Left ventricle myocardium inferior (tissue), 1 donor: ENCODE measurements at regions not wholly inside any gene's neighbourhood (a gene's known extent, or its start where the extent isn't known, plus 50 kb on each side); places are given as distances from the start of the nearest gene placed in this dataset.

ENCODE experiments used
- DNase-seq: peaks from one replicate; pipeline ENCODE4 v3.0.0-alpha.2; 2020
- H3K27ac ChIP-seq: fragments of 200-600 bp; replicated peaks from 2 replicates; pipeline ENCODE4 v1.8.0; 2021
- H3K27me3 ChIP-seq: fragments of 200-600 bp; 2 replicates; pipeline ENCODE4 v1.8.0; 2021; ENCODE audit warnings: low read depth
- H3K36me3 ChIP-seq: fragments of 200-600 bp; 2 replicates; pipeline ENCODE4 v1.8.0; 2021
- H3K4me1 ChIP-seq: fragments of 200-600 bp; 2 replicates; pipeline ENCODE4 v1.8.0; 2021
- H3K4me3 ChIP-seq: fragments of 200-600 bp; 2 replicates; pipeline ENCODE4 v1.8.0; 2021; ENCODE audit warnings: mild to moderate bottlenecking, moderate library complexity
- H3K9me3 ChIP-seq: fragments of 200-600 bp; replicated peaks from 2 replicates; pipeline ENCODE4 v1.8.0; 2021
- intact Hi-C: fragments of 100-400 bp; cut with micrococcal nuclease; formaldehyde crosslinking; loops from one replicate; pipeline ENCODE4 v1.11.0; 2022
- TF ChIP-seq, protein P1 (sequence below): fragments of 200-600 bp; IDR thresholded peaks from 2 replicates; pipeline ENCODE4 v1.8.0; 2021; ENCODE audit warnings: antibody characterized with exemption, mild to moderate bottlenecking, borderline replicate concordance
- donor health status: DM: no; HTN: yes; CAD: no; lungs with severe emphysema.

DNA sequence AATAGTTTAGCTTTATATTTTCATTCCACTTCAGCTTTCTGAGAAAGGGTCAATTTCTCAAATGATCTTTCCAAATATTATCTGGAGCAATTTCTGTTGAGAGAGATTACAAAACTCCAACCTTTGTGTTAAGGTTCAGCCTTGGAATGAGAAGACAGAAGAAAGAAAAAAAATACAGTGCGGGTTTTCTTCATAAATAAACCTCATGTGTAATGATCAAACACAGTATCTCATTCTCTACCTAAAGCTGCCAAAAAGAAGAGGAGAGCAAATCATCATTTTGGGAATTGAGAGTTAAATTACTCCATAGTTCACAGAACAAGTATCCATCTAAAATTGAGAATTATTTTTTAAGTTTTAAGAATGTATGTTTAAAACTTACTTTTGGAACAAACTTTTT, 420.5 kb downstream of the KLF5 start:
- H3K9me3 ChIP-seq = no peaks in the 10 kb centered on the region
- no peaks in the 10 kb centered on the region for H3K36me3 ChIP-seq
- intact Hi-C loops = no loop called here
- H3K4me1 ChIP-seq = no peaks in the 10 kb centered on the region
- no peaks in the 10 kb centered on the region for H3K27me3 ChIP-seq
- TF ChIP-seq, protein P1, sequence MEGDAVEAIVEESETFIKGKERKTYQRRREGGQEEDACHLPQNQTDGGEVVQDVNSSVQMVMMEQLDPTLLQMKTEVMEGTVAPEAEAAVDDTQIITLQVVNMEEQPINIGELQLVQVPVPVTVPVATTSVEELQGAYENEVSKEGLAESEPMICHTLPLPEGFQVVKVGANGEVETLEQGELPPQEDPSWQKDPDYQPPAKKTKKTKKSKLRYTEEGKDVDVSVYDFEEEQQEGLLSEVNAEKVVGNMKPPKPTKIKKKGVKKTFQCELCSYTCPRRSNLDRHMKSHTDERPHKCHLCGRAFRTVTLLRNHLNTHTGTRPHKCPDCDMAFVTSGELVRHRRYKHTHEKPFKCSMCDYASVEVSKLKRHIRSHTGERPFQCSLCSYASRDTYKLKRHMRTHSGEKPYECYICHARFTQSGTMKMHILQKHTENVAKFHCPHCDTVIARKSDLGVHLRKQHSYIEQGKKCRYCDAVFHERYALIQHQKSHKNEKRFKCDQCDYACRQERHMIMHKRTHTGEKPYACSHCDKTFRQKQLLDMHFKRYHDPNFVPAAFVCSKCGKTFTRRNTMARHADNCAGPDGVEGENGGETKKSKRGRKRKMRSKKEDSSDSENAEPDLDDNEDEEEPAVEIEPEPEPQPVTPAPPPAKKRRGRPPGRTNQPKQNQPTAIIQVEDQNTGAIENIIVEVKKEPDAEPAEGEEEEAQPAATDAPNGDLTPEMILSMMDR = no peak
- no peak overlapping the region for H3K4me3 ChIP-seq
- DNase-seq = no peak
- H3K27ac ChIP-seq = no peak overlapping the region

DNA sequence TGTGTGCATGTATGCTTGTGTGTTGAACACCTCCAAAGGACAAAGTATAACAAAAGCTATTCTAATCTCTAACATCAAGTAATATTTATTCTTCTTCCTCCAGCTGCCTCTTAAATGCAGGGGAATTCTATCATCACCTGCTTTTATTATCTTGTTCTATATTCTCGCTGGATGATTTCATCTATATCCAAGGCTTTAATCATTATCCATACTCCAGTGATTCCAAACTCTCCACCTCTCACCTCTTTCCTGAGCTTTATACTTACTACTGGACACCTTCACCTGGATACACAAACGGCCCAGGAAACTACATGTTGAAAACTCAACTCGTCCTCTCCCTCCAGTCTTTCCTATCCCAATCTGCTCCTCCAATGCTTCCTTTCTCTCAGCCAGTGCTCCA, 418.6 kb downstream of the KLF5 start:
- H3K4me3 ChIP-seq = no peak overlapping the region
- H3K27ac ChIP-seq = no peak overlapping the region
- no peaks in the 10 kb centered on the region for H3K4me1 ChIP-seq
- intact Hi-C loops = no loop called here
- DNase-seq = no peak
- no peaks in the 10 kb centered on the region for H3K9me3 ChIP-seq
- TF ChIP-seq, protein P1 = no peak
- H3K36me3 ChIP-seq = no peaks in the 10 kb centered on the region
- H3K27me3 ChIP-seq = no peaks in the 10 kb centered on the region

DNA sequence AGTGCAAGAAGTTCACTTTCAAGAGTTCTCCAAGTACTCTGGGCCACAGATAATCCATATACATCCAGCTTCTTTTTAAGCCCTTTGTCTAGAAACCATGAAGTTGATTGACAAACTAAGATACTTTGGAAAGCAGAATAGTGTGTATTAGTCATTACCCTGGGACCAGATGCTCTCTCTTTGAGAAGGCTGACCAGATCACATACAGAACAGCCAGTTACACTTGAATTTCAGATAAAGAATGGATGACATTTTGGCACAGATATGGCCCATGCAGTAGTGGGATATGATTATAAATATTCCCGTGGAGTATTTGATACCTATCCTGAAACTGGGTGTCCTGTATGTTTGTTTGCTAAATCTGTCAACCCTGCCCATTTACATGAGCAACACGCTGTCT, 414.2 kb downstream of the KLF5 start:
- intact Hi-C loops = no loop called here
- H3K9me3 ChIP-seq = no peaks in the 10 kb centered on the region
- no peak overlapping the region for H3K4me3 ChIP-seq
- no peaks in the 10 kb centered on the region for H3K4me1 ChIP-seq
- H3K27me3 ChIP-seq = no peaks in the 10 kb centered on the region
- TF ChIP-seq, protein P1 = no peak
- no peak for DNase-seq
- H3K27ac ChIP-seq = no peak overlapping the region
- H3K36me3 ChIP-seq = no peaks in the 10 kb centered on the region

DNA sequence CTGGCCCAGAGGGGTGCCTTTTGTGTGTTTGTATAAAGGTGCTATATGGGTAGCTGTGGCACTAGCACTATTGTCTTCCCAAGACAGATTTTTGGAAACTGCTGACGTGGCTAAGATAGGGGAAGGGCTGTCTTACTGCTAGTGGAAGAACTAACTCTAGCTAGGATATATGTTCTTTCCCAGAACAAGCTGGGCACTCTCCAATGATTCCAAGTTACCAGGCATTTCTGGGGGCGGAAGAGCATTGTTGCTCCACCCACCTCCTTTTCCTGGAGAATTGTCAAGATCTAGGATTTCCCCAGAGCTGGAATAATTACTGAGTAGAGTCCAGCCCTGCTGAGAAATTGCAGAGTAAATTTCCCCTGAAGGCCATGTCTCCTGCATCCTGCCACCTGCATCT, 408.3 kb downstream of the KLF5 start:
- Histone ChIP-seq H3K4me1 (no peaks in the 10 kb centered on the region), H3K27me3 (no peaks in the 10 kb centered on the region), H3K27ac (no peak overlapping the region), H3K36me3 (no peaks in the 10 kb centered on the region), H3K9me3 (no peaks in the 10 kb centered on the region), H3K4me3 (no peak overlapping the region)
- TF ChIP-seq, protein P1 = no peak
- no peak for DNase-seq
- intact Hi-C loops = no loop called here

DNA sequence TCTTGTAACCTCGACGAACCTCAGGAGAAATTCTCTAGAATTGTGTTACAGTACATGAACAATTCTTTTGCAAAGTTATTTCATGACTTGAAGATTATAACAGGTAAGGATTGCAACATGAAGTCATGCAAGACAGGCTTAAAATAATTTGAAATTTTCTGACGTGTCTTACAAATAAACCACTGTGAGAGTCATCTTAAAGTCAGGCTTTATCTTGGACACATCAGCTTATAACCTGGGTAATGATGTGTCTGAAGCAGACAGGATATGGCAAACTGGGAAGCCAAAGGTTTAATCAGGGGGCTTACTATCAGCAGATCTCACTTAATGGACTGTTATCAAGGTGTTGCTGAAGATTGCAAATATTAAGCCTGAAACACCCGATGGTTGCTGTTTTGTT, 407.8 kb downstream of the KLF5 start:
- TF ChIP-seq, protein P1 = no peak
- H3K36me3 ChIP-seq = no peaks in the 10 kb centered on the region
- H3K4me3 ChIP-seq = no peak overlapping the region
- no peaks in the 10 kb centered on the region for H3K4me1 ChIP-seq
- intact Hi-C loops = no loop called here
- H3K27ac ChIP-seq = no peak overlapping the region
- DNase-seq = no peak
- no peaks in the 10 kb centered on the region for H3K9me3 ChIP-seq
- H3K27me3 ChIP-seq = no peaks in the 10 kb centered on the region

DNA sequence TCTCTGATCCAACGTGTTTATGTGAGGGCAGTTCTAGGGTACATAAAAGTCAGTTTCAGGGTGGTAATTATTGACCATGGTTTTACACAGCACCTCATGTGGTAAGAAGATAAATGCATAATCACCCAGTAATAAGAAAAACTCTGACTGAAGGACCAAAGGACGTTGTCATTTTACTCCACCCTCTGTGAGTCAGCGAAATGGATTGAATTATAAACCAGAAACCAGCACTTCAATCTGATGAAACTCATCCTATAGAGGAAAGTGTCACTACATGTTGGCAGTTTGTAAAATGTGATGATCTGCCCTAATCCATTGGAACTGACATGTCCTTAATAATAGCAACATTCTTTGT, 406.8 kb downstream of the KLF5 start:
- TF ChIP-seq, protein P1 = no peak
- intact Hi-C loops = no loop called here
- no peaks in the 10 kb centered on the region for H3K4me1 ChIP-seq
- H3K36me3 ChIP-seq = no peaks in the 10 kb centered on the region
- no peak overlapping the region for H3K27ac ChIP-seq
- no peaks in the 10 kb centered on the region for H3K27me3 ChIP-seq
- no peak for DNase-seq
- no peak overlapping the region for H3K4me3 ChIP-seq
- no peaks in the 10 kb centered on the region for H3K9me3 ChIP-seq
